Activated B cell treated with CpG ODN at 0.5 μM for 24 hours (primary cell): ENCODE measurements at regions not wholly inside any gene's neighbourhood (a gene's known extent, or its start where the extent isn't known, plus 50 kb on each side); places are given as distances from the start of the nearest gene placed in this dataset.

Experiments
- ATAC-seq: fragments of 200-7000 bp; cut with Tn5 transposase; one replicate; pipeline ENCODE4 v1.10.0; 2021; ENCODE audit warnings: low read depth, mild to moderate bottlenecking, moderate library complexity
- CTCF ChIA-PET: fragments of 350-600 bp; sonication (Branson Sonifier 250); formaldehyde crosslinking; loops from one replicate; lab custom pipeline; 2021; ENCODE audit warnings: antibody characterized with exemption; lab: Charles Lee
- POLR2A ChIA-PET: fragments of 350-600 bp; sonication (Branson Sonifier 250); formaldehyde crosslinking; loops from one replicate; lab custom pipeline; 2021; ENCODE audit warnings: antibody characterized with exemption; lab: Charles Lee
- DNase-seq: peaks from one replicate; pipeline ENCODE4 v3.0.0; 2022
- H3K27ac Mint-ChIP-seq: one replicate; pipeline ENCODE4 v1.8.0; 2020; ENCODE audit warnings: mixed read lengths
- H3K27me3 Mint-ChIP-seq: one replicate; pipeline ENCODE4 v1.8.0; 2021; ENCODE audit warnings: mixed read lengths
- H3K36me3 Mint-ChIP-seq: one replicate; pipeline ENCODE4 v1.8.0; 2021; ENCODE audit warnings: low read depth, mixed read lengths
- H3K4me1 Mint-ChIP-seq: one replicate; pipeline ENCODE4 v1.8.0; 2021; ENCODE audit warnings: mixed read lengths
- H3K4me3 Mint-ChIP-seq: one replicate; pipeline ENCODE4 v1.8.0; 2020; ENCODE audit warnings: mild to moderate bottlenecking, mixed read lengths
- H3K9me3 Mint-ChIP-seq: one replicate; pipeline ENCODE4 v1.8.0; 2020; ENCODE audit warnings: mixed read lengths
- intact Hi-C: fragments of 100-400 bp; cut with micrococcal nuclease; formaldehyde crosslinking; loops from one replicate; pipeline ENCODE4 v1.15.1; 2024
- TF ChIP-seq, protein P1 (sequence below): fragments of 200-600 bp; IDR thresholded peaks from one replicate; pipeline ENCODE4 v1.8.0; 2022; ENCODE audit warnings: antibody characterized with exemption, mild to moderate bottlenecking

DNA sequence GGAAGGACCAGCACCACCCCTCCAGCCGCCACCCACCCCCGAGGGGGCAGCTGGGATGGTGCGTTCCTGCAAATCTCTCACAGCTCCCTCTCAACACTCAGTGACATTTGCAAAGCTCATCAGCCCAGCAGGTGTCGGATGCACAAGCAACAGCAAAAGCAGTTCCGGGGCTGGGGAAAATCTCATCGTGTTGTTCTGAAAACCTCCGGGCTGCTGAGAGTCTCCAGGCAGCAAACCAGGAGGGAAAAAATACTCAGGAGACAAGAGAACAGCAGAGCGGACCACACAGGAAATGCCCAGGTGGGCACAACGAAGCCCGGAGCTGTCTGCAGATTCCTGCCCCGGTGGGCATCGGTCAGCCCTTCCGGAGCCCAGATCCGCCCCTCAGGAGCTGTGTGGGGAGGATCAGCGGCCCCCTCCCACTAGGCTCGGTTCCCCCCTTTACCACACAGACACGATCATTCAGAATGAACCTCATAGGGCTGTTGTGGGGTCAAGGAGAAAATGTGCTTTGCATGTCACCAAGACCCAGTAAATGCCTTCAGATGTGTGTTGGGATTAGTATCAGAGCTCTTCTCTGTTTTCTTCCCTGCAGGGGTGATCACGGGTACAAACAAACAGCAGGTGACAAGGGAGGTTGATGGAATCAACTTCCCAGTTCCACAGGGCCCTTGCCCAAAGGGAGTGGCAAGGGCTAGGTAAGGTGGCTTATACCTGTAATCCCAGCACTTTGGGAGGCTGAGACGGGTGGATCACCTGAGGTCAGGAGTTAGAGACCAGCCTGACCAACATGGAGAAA is 127.0 kb upstream of the TIAM1 start:
- TF ChIP-seq, protein P1, sequence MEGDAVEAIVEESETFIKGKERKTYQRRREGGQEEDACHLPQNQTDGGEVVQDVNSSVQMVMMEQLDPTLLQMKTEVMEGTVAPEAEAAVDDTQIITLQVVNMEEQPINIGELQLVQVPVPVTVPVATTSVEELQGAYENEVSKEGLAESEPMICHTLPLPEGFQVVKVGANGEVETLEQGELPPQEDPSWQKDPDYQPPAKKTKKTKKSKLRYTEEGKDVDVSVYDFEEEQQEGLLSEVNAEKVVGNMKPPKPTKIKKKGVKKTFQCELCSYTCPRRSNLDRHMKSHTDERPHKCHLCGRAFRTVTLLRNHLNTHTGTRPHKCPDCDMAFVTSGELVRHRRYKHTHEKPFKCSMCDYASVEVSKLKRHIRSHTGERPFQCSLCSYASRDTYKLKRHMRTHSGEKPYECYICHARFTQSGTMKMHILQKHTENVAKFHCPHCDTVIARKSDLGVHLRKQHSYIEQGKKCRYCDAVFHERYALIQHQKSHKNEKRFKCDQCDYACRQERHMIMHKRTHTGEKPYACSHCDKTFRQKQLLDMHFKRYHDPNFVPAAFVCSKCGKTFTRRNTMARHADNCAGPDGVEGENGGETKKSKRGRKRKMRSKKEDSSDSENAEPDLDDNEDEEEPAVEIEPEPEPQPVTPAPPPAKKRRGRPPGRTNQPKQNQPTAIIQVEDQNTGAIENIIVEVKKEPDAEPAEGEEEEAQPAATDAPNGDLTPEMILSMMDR, result no peak
- H3K9me3 Mint-ChIP-seq, result peaks cover 2% of the 10 kb centered on the region
- no peaks in the 10 kb centered on the region for H3K36me3 Mint-ChIP-seq
- intact Hi-C loops, result no loop called here
- DNase-seq, result no peak
- ATAC-seq, result no peak
- no peaks in the 10 kb centered on the region for H3K27me3 Mint-ChIP-seq
- no peak overlapping the region for H3K4me3 Mint-ChIP-seq
- no peaks in the 10 kb centered on the region for H3K4me1 Mint-ChIP-seq
- CTCF ChIA-PET, result no interaction called here
- POLR2A ChIA-PET, result no interaction called here
- H3K27ac Mint-ChIP-seq, result no peak overlapping the region

DNA sequence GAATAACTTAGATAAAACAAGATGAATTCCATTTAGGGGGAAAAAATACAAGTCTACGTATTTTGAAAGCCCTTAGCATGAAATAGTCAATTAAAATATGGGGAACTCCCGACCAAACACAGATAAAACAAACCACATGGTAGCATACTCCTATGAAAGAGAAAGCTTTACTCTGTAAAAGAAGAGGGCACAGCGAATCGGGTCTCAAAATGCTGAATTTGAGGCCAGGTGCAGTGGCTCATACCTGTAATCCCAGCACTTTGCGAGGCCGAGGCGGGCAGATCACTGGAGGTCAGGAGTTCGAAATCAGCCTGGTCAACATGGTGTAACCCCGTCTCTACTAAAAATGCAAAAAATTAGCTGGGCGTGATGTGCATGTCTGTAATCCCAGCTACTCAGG is 116.9 kb upstream of the TIAM1 start:
- TF ChIP-seq, protein P1, result no peak
- DNase-seq (no peak), ATAC-seq (no peak)
- Mint-ChIP-seq H3K9me3 (no peaks in the 10 kb centered on the region), H3K27ac (no peak overlapping the region), H3K36me3 (no peaks in the 10 kb centered on the region), H3K4me3 (no peak overlapping the region), H3K4me1 (peaks cover 5% of the 10 kb centered on the region), H3K27me3 (no peaks in the 10 kb centered on the region)
- CTCF ChIA-PET, result no interaction called here
- intact Hi-C loops, result no loop called here
- POLR2A ChIA-PET, result no interaction called here

DNA sequence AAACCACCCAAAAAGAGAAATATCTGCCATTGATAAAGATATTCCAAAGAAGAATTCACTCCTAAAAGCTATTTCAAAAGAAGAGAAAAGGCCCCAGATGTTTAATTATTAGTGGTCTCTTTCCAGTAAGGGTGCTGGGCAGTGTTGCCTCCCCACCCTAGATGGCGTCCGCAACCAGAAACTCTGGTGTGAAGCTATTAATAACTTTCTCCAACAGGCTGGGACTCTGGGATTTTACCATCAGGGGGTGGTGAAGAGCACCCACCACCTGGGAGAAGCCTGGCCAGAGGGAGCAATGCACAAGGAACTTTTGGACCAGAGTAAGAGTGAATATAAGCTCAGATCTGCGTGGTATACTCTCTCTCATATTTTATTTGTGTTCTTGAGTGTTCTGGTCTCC is 115.4 kb upstream of the TIAM1 start:
- no peak for ATAC-seq
- Mint-ChIP-seq H3K27ac (no peak overlapping the region), H3K9me3 (no peaks in the 10 kb centered on the region), H3K4me3 (no peak overlapping the region), H3K36me3 (no peaks in the 10 kb centered on the region), H3K27me3 (no peaks in the 10 kb centered on the region), H3K4me1 (peaks cover 5% of the 10 kb centered on the region)
- TF ChIP-seq, protein P1, result no peak
- ChIA-PET POLR2A (no interaction called here), CTCF (no interaction called here)
- DNase-seq, result no peak
- intact Hi-C loops, result no loop called here

GRCh38 chr21:31457675-31458074 is 113.6 kb upstream of the TIAM1 start:
- no peak for ATAC-seq
- H3K4me1 Mint-ChIP-seq, result peaks cover 5% of the 10 kb centered on the region
- no peaks in the 10 kb centered on the region for H3K27me3 Mint-ChIP-seq
- DNase-seq, result no peak
- intact Hi-C loops, result no loop called here
- no peak overlapping the region for H3K27ac Mint-ChIP-seq
- H3K4me3 Mint-ChIP-seq, result no peak overlapping the region
- ChIA-PET CTCF (no interaction called here), POLR2A (no interaction called here)
- TF ChIP-seq, protein P1, result no peak
- H3K9me3 Mint-ChIP-seq, result peaks cover 4% of the 10 kb centered on the region
- H3K36me3 Mint-ChIP-seq, result no peaks in the 10 kb centered on the region

DNA sequence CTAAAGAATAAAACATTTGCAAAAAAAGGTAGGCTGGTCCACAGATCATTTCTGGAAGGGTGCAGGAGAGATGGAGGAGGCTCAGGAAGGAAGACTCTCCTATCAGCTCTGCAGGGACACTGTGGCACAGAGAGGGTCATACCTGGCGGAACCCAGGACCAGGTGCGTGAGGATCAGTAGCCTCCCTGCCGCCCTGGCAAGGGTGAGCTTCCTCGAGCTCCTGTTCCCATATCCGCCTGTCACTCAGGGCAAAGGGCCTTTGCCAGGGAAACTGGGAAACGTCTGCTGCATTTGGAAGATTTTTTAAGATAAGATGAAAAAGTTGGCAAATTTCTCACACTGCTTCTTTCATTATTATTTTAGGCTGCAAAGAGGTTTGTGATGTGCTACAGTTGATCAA is 112.1 kb upstream of the TIAM1 start:
- Mint-ChIP-seq H3K27ac (no peak overlapping the region), H3K4me3 (no peak overlapping the region), H3K36me3 (no peaks in the 10 kb centered on the region)

More for the DNA sequence above, 112.1 kb upstream of the TIAM1 start:
- POLR2A ChIA-PET, result no interaction called here
- no peak for ATAC-seq
- peaks cover 5% of the 10 kb centered on the region for H3K4me1 Mint-ChIP-seq
- DNase-seq, result no peak
- intact Hi-C loops, result no loop called here
- peaks cover 4% of the 10 kb centered on the region for H3K9me3 Mint-ChIP-seq
- H3K27me3 Mint-ChIP-seq, result no peaks in the 10 kb centered on the region
- CTCF ChIA-PET, result no interaction called here
- TF ChIP-seq, protein P1, result no peak
